ENCODE measurements at regions not wholly inside any gene's neighbourhood (a gene's known extent, or its start where the extent isn't known, plus 50 kb on each side); places are given as distances from the start of the nearest gene placed in this dataset.

DNA sequence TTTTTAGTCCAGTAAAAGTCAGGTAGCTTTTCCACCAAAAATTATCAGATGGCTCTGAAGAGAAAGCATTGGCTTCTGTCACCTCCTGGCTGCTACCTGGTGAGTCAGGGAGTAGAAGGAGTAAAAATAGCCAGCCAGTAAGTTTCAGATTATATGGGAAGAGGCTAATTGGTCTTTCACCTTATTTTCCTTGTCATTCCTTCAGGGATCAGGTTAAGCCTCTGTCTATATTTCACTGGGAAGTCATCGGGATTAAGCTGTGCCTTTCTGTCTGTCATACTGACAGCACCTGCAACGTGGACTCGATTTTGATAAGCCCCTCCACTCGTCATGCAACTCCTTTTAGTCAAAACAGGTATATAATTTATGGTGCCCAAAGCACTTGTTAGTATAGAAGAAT lies 380.7 kb upstream of the CELF4 start:
- H3K27ac Mint-ChIP-seq = no peak overlapping the region
- H3K36me3 Mint-ChIP-seq = peaks cover 0 to 5% of the 10 kb centered on the region in 2 donors
- ATAC-seq = no peak
- peaks cover 12 to 22% of the 10 kb centered on the region in 2 donors for H3K9me3 Mint-ChIP-seq
- DNase-seq (ENCODE audit: low spot score in 2 of 2) = no peak

DNA sequence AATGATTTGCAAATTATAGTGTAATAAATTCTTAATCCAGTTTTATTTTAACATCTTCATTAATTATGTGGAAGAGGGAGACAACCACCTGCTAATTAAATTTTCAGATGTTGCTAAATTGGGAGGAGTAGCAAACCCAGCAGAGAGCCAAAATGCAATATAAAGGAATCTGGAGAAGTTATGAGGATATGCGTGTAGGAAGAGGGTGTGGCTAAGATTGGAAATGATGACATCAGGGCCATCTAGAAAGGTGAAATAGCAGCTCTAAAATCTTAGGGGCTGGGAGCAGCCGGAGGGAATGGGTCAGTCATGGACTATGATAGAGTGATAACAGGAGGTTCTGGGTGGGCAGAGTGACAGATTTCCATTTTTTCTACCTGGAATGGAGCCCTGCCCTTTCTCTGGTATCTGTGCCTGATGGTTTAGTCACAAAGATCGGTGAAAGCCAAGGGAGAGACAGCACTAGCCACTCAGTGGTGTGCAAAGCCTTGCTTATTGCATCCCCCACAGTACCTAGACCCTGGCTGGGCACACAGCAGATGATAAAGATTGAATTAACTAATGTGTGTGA lies 379.2 kb upstream of the CELF4 start:
- Mint-ChIP-seq H3K27ac (no peak overlapping the region), H3K9me3 (peaks cover 12 to 14% of the 10 kb centered on the region in 2 donors), H3K36me3 (peaks cover 0 to 5% of the 10 kb centered on the region in 2 donors)
- no peak for DNase-seq (ENCODE audit: low spot score in 2 of 2)
- no peak for ATAC-seq

DNA sequence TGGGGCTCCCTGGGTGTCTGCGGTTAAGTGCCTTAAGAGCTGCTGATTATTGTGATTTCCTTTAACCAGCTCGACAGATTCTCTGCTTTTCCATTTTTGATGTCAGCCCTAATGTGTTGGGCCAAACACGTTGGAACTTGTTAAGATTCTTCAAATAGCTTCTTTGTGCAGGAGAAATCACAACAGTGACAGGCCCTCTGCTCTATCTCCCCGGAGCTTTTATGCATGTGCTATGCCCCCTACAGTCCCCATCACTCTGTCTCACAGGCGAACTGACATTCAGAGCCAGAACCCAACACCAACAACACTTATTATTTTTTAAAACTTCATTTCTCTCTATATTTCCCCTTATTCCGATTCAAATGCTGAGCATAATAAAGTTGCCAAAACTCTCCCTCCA lies 371.7 kb upstream of the CELF4 start:
- no peak for ATAC-seq
- DNase-seq (ENCODE audit: low spot score in 2 of 2) = no peak
- peaks cover 22 to 25% of the 10 kb centered on the region in 2 donors for H3K9me3 Mint-ChIP-seq
- no peaks in the 10 kb centered on the region for H3K36me3 Mint-ChIP-seq
- H3K27ac Mint-ChIP-seq = no peak overlapping the region

DNA sequence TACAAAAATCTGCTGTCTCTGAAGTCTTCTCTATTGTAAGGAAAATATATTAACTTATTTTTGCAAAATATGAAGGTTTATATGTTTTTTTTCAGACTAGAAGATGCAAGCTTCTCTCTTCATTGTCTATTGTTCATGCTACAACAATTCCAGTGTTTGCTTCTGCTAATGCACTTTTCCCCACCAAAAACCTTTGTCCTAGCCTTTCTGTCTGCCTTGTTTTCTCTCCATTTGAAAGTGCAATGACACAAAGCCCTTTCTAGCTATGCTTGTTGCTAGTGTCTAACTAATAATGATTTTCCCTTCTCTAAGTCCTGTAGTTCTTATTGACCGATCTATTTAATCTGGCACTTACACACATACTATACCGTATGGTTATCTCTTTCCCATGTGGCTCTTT lies 369.5 kb upstream of the CELF4 start:
- no peak overlapping the region for H3K27ac Mint-ChIP-seq
- peaks cover 22 to 25% of the 10 kb centered on the region in 2 donors for H3K9me3 Mint-ChIP-seq

DNA sequence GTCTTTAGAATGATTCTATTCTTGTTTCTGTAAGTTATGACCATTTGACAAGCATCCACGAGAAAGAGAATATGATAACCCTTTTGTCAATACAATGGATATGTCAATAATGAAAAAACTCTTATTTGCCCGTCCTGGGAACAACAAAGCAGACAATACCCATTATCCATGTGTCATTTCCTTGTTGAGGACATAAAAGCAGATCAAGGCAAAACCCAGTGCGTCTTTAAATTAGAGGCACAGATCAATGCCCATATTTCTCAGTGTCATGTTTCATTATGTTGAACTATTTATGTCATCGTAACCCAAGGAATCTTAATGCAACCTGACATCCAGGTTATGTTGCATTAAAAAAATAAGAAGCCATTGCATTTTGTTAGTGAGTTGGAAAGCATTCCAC lies 365.0 kb upstream of the CELF4 start:
- Mint-ChIP-seq H3K27ac (no peak overlapping the region), H3K36me3 (no peaks in the 10 kb centered on the region), H3K9me3 (peaks cover 8 to 9% of the 10 kb centered on the region in 2 donors)
- no peak for ATAC-seq
- no peak for DNase-seq (ENCODE audit: low spot score in 2 of 2)

More for the DNA sequence above, 369.5 kb upstream of the CELF4 start:
- DNase-seq (ENCODE audit: low spot score in 2 of 2) (no peak), ATAC-seq (no peak)
- H3K36me3 Mint-ChIP-seq = no peaks in the 10 kb centered on the region

DNA sequence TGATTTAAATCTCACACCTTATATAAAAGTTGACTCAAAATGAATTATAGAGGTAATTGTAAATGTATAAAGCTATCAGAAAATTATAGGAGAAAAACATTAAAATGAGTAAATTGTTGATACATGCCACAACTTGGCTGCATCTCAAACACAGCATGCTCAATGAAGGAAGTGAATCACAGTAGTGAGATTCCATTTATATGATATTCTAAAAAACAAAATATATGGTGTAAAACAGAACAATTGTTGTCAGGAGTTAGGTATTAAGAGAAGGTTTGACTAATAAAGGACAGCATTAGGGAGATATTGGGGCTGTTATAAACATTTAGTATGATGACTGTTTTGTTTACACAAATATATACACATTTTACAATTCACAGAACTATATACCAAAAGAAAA lies 356.6 kb upstream of the CELF4 start:
- ATAC-seq (no peak), DNase-seq (ENCODE audit: low spot score in 2 of 2) (no peak)
- Mint-ChIP-seq H3K27ac (no peak overlapping the region), H3K9me3 (no peaks in the 10 kb centered on the region), H3K36me3 (no peaks in the 10 kb centered on the region)

DNA sequence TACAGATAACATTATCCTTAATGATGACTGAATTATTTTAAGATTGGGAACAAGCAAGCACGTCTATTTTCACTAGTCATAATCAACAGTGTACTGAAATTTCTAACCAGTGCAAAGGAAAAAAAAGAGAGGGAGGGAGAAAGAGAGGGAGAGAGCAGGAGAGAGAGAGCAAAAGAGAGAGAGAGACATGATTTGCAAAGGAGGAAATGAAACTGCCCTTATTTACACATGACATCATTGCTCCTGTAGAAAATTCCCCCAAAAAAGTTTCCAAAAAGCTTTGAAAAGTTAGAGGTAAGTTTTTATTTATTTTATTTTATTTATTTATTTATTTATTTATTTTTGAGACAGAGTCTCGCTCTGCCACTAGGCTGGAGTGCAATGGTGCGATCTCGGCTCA lies 355.3 kb upstream of the CELF4 start:
- no peak overlapping the region for H3K27ac Mint-ChIP-seq

DNA sequence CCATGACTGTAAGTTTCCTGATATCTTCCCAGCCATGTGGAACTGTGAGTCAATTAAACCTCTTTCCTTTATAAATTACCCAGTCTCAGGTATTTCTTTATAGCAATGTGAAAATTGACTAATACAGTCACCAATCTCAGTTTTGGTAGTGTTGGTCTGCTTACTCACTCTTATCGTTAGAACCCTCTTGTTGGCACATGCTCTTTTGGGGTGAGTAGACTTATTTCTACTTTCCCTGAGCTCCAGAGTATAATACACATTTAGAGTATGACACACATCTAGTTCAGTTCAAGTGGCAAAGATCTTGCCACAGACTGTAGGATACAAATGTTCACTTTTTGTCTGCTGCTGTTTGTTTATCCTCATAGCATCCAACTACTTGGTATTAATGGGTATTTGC lies 347.5 kb upstream of the CELF4 start:
- Mint-ChIP-seq H3K27ac (no peak overlapping the region), H3K36me3 (no peaks in the 10 kb centered on the region), H3K9me3 (peaks cover 5 to 17% of the 10 kb centered on the region in 2 donors)
- ATAC-seq = no peak
- no peak for DNase-seq (ENCODE audit: low spot score in 2 of 2)

More for the DNA sequence above, 355.3 kb upstream of the CELF4 start:
- ATAC-seq (no peak), DNase-seq (ENCODE audit: low spot score in 2 of 2) (no peak)
- H3K9me3 Mint-ChIP-seq = peaks cover 3 to 4% of the 10 kb centered on the region in 2 donors
- no peaks in the 10 kb centered on the region for H3K36me3 Mint-ChIP-seq

DNA sequence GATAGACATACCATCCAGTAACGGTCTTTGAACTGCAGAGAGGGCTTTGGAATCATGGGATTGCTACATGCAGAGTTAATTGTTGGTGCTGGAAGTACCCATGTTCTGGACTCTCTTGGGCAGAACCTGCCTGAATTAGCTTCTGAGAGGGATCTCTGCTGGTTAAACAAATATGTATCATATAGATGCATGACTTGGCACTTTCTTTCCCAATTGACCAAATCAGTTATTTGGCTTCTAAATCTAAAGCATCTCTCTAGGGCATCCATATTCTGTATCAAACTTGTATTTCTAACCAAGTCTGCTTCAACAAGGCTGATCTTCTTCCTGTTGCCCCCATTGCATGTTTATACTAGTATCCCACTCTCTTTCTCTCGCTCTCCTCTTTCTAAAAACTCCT lies 336.7 kb upstream of the CELF4 start:
- H3K27ac Mint-ChIP-seq = no peak overlapping the region
- peaks cover 31 to 37% of the 10 kb centered on the region in 2 donors for H3K9me3 Mint-ChIP-seq
- ATAC-seq (no peak), DNase-seq (ENCODE audit: low spot score in 2 of 2) (no peak)
- H3K36me3 Mint-ChIP-seq = peaks cover 0 to 10% of the 10 kb centered on the region in 2 donors

DNA sequence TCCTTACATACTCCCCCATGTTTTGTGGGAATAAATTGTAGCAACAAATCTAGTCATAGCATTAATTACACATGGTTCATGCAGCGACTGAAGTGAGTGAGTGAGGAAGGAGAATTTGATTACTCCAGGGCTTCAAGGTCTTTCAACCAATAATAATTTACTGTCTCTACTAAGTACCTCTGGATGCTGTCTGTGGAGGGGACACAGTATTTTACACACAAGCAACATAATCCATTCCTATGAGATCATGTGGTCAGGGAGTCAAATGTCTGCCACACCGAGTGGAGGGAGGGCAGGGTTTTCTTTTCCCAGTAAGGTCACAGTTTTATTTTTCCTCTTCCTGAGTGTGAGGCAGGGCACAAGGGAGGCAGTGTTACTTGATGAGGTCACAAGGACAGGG lies 334.7 kb upstream of the CELF4 start:
- Mint-ChIP-seq H3K27ac (no peak overlapping the region), H3K36me3 (no peaks in the 10 kb centered on the region), H3K9me3 (peaks cover 14 to 26% of the 10 kb centered on the region in 2 donors)
- no peak for ATAC-seq
- no peak for DNase-seq (ENCODE audit: low spot score in 2 of 2)

DNA sequence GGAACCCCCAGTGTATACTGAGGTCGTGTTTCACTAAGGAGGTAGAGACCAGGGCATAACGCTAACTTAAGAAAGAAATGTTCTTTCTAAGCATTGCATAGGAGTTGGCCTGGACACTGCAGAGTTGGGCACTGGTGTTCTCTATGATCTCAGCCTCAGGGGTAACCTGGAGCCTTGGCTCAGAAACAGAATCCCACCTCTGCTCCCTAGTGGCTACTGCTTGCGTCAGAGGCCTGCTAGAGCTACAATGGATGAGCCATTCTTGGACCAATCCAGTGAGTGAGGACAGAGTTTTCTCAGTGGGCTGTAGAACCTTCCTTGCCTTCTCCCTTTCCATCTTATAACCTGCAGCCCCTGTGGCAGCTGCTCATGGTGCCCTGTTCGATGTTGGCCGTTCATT lies 324.4 kb upstream of the CELF4 start:
- no peak for ATAC-seq
- H3K27ac Mint-ChIP-seq = no peak overlapping the region
- H3K36me3 Mint-ChIP-seq = no peaks in the 10 kb centered on the region
- peaks cover 14 to 15% of the 10 kb centered on the region in 2 donors for H3K9me3 Mint-ChIP-seq
- no peak for DNase-seq (ENCODE audit: low spot score in 2 of 2)

DNA sequence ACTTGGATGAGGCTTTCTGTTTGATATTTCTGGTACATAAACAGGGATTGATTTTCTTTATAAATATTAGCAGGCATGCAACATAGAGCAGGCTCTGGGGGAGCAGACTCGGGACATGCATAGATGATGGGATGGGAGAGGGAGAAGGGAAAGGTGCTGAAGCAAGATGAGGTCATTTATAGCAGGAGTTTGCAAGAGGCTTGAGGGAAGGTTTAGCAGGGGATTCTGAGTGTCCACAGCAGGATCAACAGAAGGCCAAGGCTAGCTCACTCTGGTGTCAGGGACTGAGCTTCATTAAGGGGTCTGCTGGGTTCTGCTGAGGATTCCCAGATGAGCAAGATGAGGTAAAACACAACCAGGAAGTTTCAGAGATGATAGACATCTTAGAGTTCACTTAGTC lies 309.1 kb upstream of the CELF4 start:
- ATAC-seq (no peak), DNase-seq (ENCODE audit: low spot score in 2 of 2) (no peak)
- Mint-ChIP-seq H3K9me3 (peaks cover 5 to 8% of the 10 kb centered on the region in 2 donors), H3K36me3 (no peaks in the 10 kb centered on the region), H3K27ac (no peak overlapping the region)

DNA sequence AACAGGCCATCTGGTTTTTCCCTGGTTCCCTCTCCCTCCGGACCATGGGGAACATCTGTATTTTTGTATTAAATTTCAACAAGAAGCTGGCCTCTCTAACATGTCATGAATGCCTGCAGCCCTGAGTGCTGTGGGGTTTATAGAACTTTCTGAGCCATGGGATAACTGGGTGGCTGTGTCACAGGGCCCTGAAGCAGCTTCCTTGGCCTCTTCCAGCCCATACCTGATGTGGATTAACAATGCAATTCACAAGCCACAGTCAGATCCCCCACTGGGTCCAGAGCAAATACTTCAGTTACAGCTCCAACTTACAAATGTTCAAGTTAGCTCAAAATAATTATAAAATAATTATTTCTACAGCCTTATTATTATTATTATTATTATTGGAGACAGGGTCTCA lies 307.8 kb upstream of the CELF4 start:
- no peak for DNase-seq (ENCODE audit: low spot score in 2 of 2)
- H3K27ac Mint-ChIP-seq = no peak overlapping the region
- H3K9me3 Mint-ChIP-seq = peaks cover 5 to 7% of the 10 kb centered on the region in 2 donors
- H3K36me3 Mint-ChIP-seq = no peaks in the 10 kb centered on the region
- ATAC-seq = no peak

DNA sequence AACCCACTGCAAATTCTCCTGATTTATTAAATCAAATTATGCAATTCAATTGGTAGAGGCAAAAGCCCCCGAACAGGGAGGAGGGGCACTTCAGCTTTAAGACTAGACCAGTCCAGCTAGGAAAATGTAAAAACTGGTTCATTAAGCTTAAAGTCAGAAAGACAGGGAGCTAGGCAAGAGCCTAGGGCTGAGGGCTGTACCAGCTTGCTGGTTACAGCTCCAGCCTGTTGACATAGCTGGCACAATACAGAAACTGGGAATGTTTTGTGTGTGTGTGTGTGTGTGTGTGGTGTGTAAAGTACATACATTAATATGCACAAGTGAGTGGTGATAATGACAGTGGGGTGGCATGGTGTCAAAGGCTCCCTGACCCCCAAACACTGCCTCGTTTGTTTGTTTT lies 307.0 kb upstream of the CELF4 start:
- no peaks in the 10 kb centered on the region for H3K36me3 Mint-ChIP-seq
- ATAC-seq = no peak
- no peak overlapping the region for H3K27ac Mint-ChIP-seq
- H3K9me3 Mint-ChIP-seq = peaks cover 5 to 7% of the 10 kb centered on the region in 2 donors
- no peak for DNase-seq (ENCODE audit: low spot score in 2 of 2)

DNA sequence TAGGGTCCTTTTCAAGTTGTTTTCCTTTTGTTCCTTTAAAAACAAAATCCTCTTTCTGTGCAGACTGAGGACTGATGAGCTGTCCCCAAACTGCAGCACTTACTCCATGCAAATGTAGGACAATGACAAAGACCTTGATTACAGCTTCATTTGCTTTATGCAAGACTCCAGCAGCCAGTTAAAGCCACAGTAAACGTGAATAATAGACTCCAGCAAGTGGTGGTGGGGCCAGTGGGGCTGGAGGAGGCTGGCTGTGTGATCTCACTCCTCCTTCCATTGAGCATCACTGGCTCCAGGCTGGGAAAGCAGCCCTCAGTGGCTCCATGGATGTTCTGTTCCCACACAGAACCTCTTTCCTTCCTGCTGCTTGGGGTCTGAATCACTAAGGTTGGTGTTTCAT lies 306.0 kb upstream of the CELF4 start:
- Mint-ChIP-seq H3K36me3 (no peaks in the 10 kb centered on the region), H3K9me3 (peaks cover 5 to 7% of the 10 kb centered on the region in 2 donors), H3K27ac (no peak overlapping the region)
- ATAC-seq (no peak), DNase-seq (ENCODE audit: low spot score in 2 of 2) (no peak)

DNA sequence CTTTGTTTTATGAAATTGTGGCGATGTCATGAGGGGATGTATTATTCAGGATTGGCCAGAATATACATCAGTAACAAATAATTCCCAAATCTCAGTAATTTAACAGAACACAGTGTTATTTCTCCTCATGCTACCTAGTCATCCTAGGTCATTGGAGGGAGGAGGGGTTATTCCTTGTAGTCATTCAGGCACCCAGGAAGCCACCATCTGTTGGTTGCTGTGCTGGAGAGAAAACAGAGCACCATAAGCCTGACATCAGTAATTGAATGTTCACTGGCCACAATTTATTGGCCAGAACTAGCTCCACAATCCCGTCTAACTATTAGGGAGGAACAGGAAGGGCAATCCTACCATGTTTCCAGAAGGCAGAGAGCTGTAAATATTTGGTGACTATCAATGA lies 303.5 kb upstream of the CELF4 start:
- ATAC-seq (no peak), DNase-seq (ENCODE audit: low spot score in 2 of 2) (no peak)
- Mint-ChIP-seq H3K27ac (no peak overlapping the region), H3K9me3 (peaks cover 6 to 9% of the 10 kb centered on the region in 2 donors), H3K36me3 (no peaks in the 10 kb centered on the region)

DNA sequence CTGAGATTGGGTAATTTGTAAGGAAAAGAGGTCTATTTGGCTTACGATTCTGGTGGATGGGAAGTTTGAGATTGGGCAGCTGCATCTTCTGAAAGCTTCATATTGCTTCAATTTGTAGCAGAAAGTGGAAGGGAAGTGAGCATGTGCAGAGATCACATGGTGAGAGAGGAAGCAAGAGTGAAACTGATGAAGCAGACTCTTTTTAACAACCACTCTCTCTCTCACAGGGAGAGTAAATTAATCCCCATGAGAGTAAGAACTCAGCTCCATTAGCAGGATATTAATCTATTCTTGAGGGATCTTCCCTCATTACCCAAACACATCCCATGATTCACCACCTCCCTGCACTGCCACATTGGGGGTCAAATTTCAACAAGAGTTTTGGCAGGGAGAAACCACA lies 298.5 kb upstream of the CELF4 start:
- no peak for ATAC-seq
- no peak for DNase-seq (ENCODE audit: low spot score in 2 of 2)
- H3K36me3 Mint-ChIP-seq = no peaks in the 10 kb centered on the region
- peaks cover 14 to 23% of the 10 kb centered on the region in 2 donors for H3K9me3 Mint-ChIP-seq
- no peak overlapping the region for H3K27ac Mint-ChIP-seq

DNA sequence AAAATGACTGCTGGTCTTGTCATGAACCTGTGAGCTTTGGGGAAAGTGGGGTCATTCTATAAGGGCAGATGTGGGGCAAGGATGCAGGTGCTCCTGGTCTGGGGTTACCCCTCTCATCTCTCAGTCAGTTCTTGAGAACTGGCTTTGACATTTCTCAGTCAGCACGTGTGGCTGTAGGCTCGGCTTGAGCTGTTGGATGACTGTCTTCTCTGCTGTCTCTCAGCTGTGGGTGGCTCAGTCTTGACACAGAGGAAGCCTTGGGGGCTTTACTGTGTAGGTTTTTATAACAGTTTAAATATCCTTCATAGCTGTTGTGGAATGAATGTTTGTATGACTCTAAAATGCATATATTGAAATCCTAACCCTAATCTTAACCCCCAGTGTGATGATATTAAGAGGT lies 296.4 kb upstream of the CELF4 start:
- no peak for DNase-seq (ENCODE audit: low spot score in 2 of 2)
- H3K27ac Mint-ChIP-seq = no peak overlapping the region
- no peak for ATAC-seq

DNA sequence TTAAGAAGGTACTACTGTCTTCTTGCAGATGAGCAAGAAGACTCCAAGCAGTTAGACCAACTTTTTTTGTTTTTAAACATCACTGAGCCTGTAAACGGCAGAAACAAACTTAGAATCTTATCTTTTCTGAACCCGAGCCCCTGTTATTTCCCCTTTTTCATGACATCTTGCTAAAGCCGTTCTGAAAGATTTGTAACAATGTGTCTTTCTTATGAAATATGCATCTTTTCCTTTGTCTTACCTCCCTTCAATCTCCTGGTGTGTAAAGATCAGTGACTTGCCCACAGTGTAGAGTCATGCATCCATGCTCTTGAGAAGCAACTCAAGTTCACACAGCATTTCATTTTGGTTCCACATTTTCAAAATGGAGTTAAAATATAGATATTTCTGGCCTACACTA lies 288.8 kb upstream of the CELF4 start:
- Mint-ChIP-seq H3K27ac (no peak overlapping the region), H3K9me3 (peaks cover 19 to 24% of the 10 kb centered on the region in 2 donors), H3K36me3 (no peaks in the 10 kb centered on the region)
- no peak for ATAC-seq
- no peak for DNase-seq (ENCODE audit: low spot score in 2 of 2)

More for the DNA sequence above, 296.4 kb upstream of the CELF4 start:
- Mint-ChIP-seq H3K36me3 (no peaks in the 10 kb centered on the region), H3K9me3 (peaks cover 23 to 27% of the 10 kb centered on the region in 2 donors)

Measured in activated naive CD4-positive, alpha-beta T cell treated with anti-CD3 and anti-CD28 coated beads, Interleukin-2, amount 50 U/mL, for 72 hours (primary cell).